ENCODE measurements at regions not wholly inside any gene's neighbourhood (a gene's known extent, or its start where the extent isn't known, plus 50 kb on each side); places are given as distances from the start of the nearest gene placed in this dataset.

DNA sequence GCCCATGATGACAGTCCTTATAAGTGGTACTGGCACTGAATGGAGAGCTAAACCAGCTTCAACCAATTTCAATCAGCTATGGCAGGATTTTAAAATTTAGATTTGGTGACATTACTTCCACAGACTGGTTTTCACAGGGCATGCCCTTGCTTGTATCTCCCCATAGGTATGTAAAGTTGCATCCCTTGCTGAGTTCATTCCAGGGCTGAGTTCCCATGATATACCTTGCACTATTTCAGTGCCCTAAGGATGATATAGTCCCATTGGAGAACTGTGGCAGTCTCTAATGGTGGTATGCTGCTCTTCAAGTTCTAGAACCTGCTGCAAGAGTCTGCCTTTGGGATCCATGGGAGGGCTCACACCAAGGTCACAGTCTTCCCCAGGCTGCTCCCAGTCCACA lies 232.7 kb upstream of the MOCS1 start:
- TF ChIP-seq, protein P1, sequence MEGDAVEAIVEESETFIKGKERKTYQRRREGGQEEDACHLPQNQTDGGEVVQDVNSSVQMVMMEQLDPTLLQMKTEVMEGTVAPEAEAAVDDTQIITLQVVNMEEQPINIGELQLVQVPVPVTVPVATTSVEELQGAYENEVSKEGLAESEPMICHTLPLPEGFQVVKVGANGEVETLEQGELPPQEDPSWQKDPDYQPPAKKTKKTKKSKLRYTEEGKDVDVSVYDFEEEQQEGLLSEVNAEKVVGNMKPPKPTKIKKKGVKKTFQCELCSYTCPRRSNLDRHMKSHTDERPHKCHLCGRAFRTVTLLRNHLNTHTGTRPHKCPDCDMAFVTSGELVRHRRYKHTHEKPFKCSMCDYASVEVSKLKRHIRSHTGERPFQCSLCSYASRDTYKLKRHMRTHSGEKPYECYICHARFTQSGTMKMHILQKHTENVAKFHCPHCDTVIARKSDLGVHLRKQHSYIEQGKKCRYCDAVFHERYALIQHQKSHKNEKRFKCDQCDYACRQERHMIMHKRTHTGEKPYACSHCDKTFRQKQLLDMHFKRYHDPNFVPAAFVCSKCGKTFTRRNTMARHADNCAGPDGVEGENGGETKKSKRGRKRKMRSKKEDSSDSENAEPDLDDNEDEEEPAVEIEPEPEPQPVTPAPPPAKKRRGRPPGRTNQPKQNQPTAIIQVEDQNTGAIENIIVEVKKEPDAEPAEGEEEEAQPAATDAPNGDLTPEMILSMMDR (IDR thresholded peaks at IDR 0.05), result no peak
- no peak for TF ChIP-seq POLR2A (IDR thresholded peaks at IDR 0.05)
- TF ChIP-seq EP300 (IDR thresholded peaks at IDR 0.05), result no peak
